Parathyroid adenoma (tissue), 2 donors: ENCODE measurements at regions not wholly inside any gene's neighbourhood (a gene's known extent, or its start where the extent isn't known, plus 50 kb on each side); places are given as distances from the start of the nearest gene placed in this dataset.

ENCODE experiments used
- H2AFZ ChIP-seq: fragments of 300-600 bp; sonication (generic); one replicate; pipeline ENCODE4 v1.7.0; 2017; ENCODE audit warnings: antibody characterized with exemption, mild to moderate bottlenecking
- H3K27ac ChIP-seq: fragments of 300-600 bp; sonication (generic); one replicate; pipeline ENCODE4 v1.7.0; 2017
- H3K27me3 ChIP-seq: fragments of 300-600 bp; sonication (generic); one replicate; pipeline ENCODE4 v1.7.0; 2017; ENCODE audit warnings: low read length; ENCODE audit not compliant: control insufficient read depth, insufficient read depth
- H3K36me3 ChIP-seq: fragments of 300-600 bp; sonication (generic); one replicate; pipeline ENCODE4 v1.7.0; 2017; ENCODE audit warnings: low read length; ENCODE audit not compliant: control insufficient read depth, insufficient read depth
- H3K4me1 ChIP-seq: fragments of 300-600 bp; sonication (generic); one replicate; pipeline ENCODE4 v1.7.0; 2017; ENCODE audit warnings: control low read depth
- H3K4me2 ChIP-seq: fragments of 300-600 bp; sonication (generic); one replicate; pipeline ENCODE4 v1.7.0; 2017; ENCODE audit warnings: low read length
- H3K4me3 ChIP-seq: fragments of 300-600 bp; sonication (generic); one replicate; pipeline ENCODE4 v1.7.0; 2017; ENCODE audit warnings: low read depth, low read length
- H3K79me2 ChIP-seq: fragments of 300-600 bp; sonication (generic); one replicate; pipeline ENCODE4 v1.7.0; 2017; ENCODE audit warnings: control low read depth
- H3K9ac ChIP-seq: fragments of 300-600 bp; sonication (generic); one replicate; pipeline ENCODE4 v1.7.0; 2017; ENCODE audit warnings: mild to moderate bottlenecking
- H3K9me3 ChIP-seq: fragments of 300-600 bp; sonication (generic); one replicate; pipeline ENCODE4 v1.7.0; 2017; ENCODE audit warnings: low read length; ENCODE audit not compliant: control insufficient read depth
- TF ChIP-seq, protein P1 (sequence below): fragments of 300-600 bp; sonication (generic); IDR thresholded peaks from one replicate; pipeline ENCODE4 v1.7.0; 2017; ENCODE audit warnings: antibody characterized with exemption, mild to moderate bottlenecking
- donor health status: primary hyperparathyroidism.

DNA sequence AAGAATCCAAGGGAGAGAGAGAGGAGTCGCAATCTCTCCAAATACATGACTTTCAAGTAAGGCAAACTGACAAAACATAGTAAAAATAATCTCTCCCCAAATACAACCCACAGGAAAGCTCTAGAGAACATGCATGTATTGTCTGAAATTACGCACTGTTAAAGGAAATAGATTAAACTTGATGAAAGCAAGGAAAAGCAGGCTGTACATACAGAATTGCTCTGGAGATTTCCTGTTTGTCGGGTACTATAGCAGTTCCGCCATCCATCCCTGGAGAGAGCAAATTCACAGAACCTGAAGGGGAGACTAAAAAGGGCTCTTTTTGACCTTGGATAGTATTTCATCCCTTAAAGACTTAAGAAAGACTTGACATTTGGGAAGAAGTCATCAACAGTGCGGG is 170.2 kb upstream of the BET1 start:
- Histone ChIP-seq H3K9ac (no peak overlapping the region), H3K36me3 (no peaks in the 10 kb centered on the region), H3K4me1 (no peaks in the 10 kb centered on the region), H3K79me2 (no peaks in the 10 kb centered on the region), H3K27ac (no peak overlapping the region), H3K27me3 (no peaks in the 10 kb centered on the region), H3K4me2 (no peak overlapping the region), H3K4me3 (no peak overlapping the region), H3K9me3 (no peaks in the 10 kb centered on the region), H2AFZ (no peak overlapping the region)
- TF ChIP-seq, protein P1, sequence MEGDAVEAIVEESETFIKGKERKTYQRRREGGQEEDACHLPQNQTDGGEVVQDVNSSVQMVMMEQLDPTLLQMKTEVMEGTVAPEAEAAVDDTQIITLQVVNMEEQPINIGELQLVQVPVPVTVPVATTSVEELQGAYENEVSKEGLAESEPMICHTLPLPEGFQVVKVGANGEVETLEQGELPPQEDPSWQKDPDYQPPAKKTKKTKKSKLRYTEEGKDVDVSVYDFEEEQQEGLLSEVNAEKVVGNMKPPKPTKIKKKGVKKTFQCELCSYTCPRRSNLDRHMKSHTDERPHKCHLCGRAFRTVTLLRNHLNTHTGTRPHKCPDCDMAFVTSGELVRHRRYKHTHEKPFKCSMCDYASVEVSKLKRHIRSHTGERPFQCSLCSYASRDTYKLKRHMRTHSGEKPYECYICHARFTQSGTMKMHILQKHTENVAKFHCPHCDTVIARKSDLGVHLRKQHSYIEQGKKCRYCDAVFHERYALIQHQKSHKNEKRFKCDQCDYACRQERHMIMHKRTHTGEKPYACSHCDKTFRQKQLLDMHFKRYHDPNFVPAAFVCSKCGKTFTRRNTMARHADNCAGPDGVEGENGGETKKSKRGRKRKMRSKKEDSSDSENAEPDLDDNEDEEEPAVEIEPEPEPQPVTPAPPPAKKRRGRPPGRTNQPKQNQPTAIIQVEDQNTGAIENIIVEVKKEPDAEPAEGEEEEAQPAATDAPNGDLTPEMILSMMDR, result no peak

DNA sequence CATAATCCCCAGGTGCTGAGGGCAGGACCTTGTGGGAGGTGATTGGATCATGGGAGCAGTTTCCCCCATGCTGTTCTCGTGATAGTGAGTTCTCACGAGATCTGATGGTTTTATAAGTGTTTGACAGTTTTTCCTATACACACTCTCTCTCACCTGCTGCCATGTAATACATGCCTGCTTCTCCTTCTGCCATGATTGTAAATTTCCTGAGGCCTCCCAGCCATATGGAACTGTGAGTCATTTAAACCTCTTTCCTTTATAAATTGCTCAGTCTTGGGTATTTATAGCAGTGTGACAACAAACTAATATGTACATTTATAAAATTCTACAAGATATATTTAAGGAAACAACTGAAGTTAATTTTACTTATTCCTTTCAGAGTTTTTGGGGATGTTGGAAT is 170.8 kb upstream of the BET1 start:
- Histone ChIP-seq H3K9me3 (no peaks in the 10 kb centered on the region), H3K36me3 (no peaks in the 10 kb centered on the region), H3K79me2 (no peaks in the 10 kb centered on the region), H3K27ac (no peak overlapping the region), H3K27me3 (no peaks in the 10 kb centered on the region), H3K9ac (no peak overlapping the region), H3K4me3 (no peak overlapping the region), H3K4me1 (no peaks in the 10 kb centered on the region), H3K4me2 (no peak overlapping the region), H2AFZ (no peak overlapping the region)
- TF ChIP-seq, protein P1, result no peak

DNA sequence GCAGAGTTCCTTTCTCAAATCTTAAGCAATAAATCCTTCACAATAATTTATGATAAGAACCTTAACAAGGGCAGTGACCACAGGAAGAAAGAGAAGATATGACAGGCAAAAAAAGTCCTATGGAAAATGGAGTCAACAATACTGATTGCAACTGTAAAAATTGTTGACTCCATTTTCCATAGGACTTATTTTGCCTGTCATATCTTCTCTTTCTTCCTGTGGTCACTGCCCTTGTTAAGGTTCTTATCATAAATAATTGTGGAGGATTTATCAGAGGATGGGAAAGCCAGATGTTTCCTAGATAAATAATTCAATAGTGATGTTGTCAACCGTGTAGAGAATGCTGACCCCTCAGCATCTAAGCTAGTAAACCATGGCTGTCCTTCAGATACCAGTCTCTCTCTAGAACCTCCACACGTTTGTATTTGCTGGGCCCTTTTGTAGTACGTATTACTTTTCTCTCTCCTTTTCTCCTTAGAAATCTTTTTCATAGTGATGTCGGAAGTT is 172.6 kb upstream of the BET1 start:
- no peak overlapping the region for H2AFZ ChIP-seq
- H3K9me3 ChIP-seq, result no peaks in the 10 kb centered on the region
- H3K4me1 ChIP-seq, result no peaks in the 10 kb centered on the region
- no peaks in the 10 kb centered on the region for H3K79me2 ChIP-seq
- H3K4me2 ChIP-seq, result no peak overlapping the region
- no peak overlapping the region for H3K9ac ChIP-seq
- H3K36me3 ChIP-seq, result no peaks in the 10 kb centered on the region
- H3K27me3 ChIP-seq, result no peaks in the 10 kb centered on the region
- TF ChIP-seq, protein P1, result no peak
- no peak overlapping the region for H3K27ac ChIP-seq
- no peak overlapping the region for H3K4me3 ChIP-seq

DNA sequence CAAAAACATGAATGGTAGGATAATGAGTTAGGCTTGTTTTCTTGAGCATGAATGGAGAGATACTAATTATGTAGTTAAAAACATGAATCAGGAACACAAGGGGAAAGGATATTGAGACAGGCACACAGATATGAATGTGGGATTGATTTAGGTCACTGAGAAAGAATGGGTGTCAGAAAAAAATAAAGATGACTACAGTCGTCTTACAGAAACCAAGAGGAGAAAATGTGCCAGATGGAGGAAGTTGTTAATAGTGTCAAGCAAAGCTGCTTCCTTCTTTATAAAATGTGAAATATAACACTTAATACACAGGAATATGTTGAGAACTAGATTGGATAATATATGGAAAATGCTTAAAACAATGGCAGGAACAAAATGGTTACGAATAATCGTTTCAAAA is 173.3 kb upstream of the BET1 start:
- Histone ChIP-seq H3K4me3 (no peak overlapping the region), H3K4me1 (no peaks in the 10 kb centered on the region), H3K27ac (no peak overlapping the region), H3K79me2 (no peaks in the 10 kb centered on the region), H3K4me2 (no peak overlapping the region), H3K27me3 (no peaks in the 10 kb centered on the region), H2AFZ (no peak overlapping the region), H3K9ac (no peak overlapping the region), H3K36me3 (no peaks in the 10 kb centered on the region), H3K9me3 (no peaks in the 10 kb centered on the region)
- TF ChIP-seq, protein P1, result no peak

DNA sequence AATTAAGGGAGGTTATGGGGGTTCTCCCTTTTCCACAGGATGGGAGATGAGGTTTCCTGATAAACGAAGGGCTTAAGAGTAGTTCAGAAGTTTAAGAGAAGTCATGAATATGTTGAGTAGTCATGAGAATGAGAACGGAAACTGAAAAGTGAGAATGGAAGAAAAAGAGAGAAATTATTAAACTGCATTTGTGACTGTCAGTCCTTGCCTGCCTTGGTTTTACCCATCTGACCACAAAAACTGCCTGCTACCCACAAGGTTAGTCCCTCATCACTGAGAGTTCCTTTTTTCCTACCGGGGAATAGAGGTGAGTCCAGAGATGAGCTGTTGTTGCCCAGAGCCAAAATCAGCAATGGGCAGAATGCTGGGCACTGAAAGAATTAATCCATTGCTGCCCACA is 174.1 kb upstream of the BET1 start:
- Histone ChIP-seq H3K36me3 (no peaks in the 10 kb centered on the region), H3K9ac (no peak overlapping the region), H3K4me1 (no peaks in the 10 kb centered on the region), H2AFZ (no peak overlapping the region), H3K79me2 (no peaks in the 10 kb centered on the region), H3K4me3 (no peak overlapping the region), H3K4me2 (no peak overlapping the region), H3K27ac (no peak overlapping the region), H3K27me3 (no peaks in the 10 kb centered on the region), H3K9me3 (no peaks in the 10 kb centered on the region)
- TF ChIP-seq, protein P1, result no peak
